22Rv1 (cell line): ENCODE measurements at regions not wholly inside any gene's neighbourhood (a gene's known extent, or its start where the extent isn't known, plus 50 kb on each side); places are given as distances from the start of the nearest gene placed in this dataset.

Source experiments
- CTCF ChIP-seq: fragments of 450-650 bp; IDR thresholded peaks from 2 replicates; pipeline ENCODE4 v1.5.1; 2017; ENCODE audit warnings: mild to moderate bottlenecking
- ZFX ChIP-seq: fragments of 450-650 bp; IDR thresholded peaks from 2 replicates; pipeline ENCODE4 v1.6.1; 2017; ENCODE audit warnings: antibody characterized with exemption, borderline replicate concordance

- TF ChIP-seq CTCF = no peak
- no peak for TF ChIP-seq ZFX
Observed at GRCh38 chr3:83251490-83251889, 1490.0 kb upstream of the GBE1 start.
